Caco-2 (cell line): ENCODE measurements at regions not wholly inside any gene's neighbourhood (a gene's known extent, or its start where the extent isn't known, plus 50 kb on each side); places are given as distances from the start of the nearest gene placed in this dataset.
A peak's percentile ranks its signal among the peaks of the same experiment; 100 is the strongest.

ENCODE experiments used
- BruUV-seq: library from RNA; stranded (reverse); fragments of 400-500 nt; replicated peaks from 2 replicates; lab custom pipeline; 2021; lab: Mats Ljungman, UMichigan
- CTCF ChIA-PET: fragments of 300-600 bp; sonication (Branson Sonifier 250); formaldehyde crosslinking; loops from one replicate; lab custom pipeline; 2022; ENCODE audit warnings: antibody characterized with exemption; lab: Charles Lee
- POLR2A ChIA-PET: fragments of 300-600 bp; sonication (Branson Sonifier 250); formaldehyde crosslinking; loops from one replicate; lab custom pipeline; 2022; ENCODE audit warnings: antibody characterized with exemption; lab: Charles Lee
- DNase-seq, 2 experiments: peaks; one replicate each; pipeline versions ENCODE4 v3.0.0 to v3.0.0-alpha.2; 2020 to 2022
- H3K27me3 ChIP-seq: replicated peaks from 2 replicates; pipeline ENCODE4 v1.6.0; 2011; ENCODE audit warnings: low read length; ENCODE audit not compliant: control insufficient read depth, insufficient read depth
- H3K36me3 ChIP-seq: 2 replicates; pipeline ENCODE4 v1.5.1; 2011; ENCODE audit warnings: low read length; ENCODE audit not compliant: control insufficient read depth, insufficient read depth
- H3K4me1 ChIP-seq: fragments of 250-450 bp; sonication (Bioruptor Pico); 2 replicates; pipeline ENCODE4 v1.5.1; 2020; ENCODE audit warnings: mild to moderate bottlenecking
- H3K4me3 ChIP-seq: 2 replicates; pipeline ENCODE4 v1.5.1; 2011; ENCODE audit warnings: low read depth, mild to moderate bottlenecking, control low read depth, low read length
- H3K9me3 ChIP-seq: fragments of 250-450 bp; sonication (Bioruptor Pico); 2 replicates; pipeline ENCODE4 v1.5.1; 2020; ENCODE audit warnings: mild to moderate bottlenecking, moderate library complexity
- H3K27ac Mint-ChIP-seq: one replicate; pipeline ENCODE4 v1.8.0; 2022; ENCODE audit warnings: mixed read lengths; ENCODE audit not compliant: unreplicated experiment
- H3K27me3 Mint-ChIP-seq: one replicate; pipeline ENCODE4 v1.8.0; 2022; ENCODE audit warnings: mixed read lengths; ENCODE audit not compliant: insufficient read depth, unreplicated experiment
- H3K36me3 Mint-ChIP-seq: one replicate; pipeline ENCODE4 v1.8.0; 2022; ENCODE audit warnings: mild to moderate bottlenecking, mixed read lengths; ENCODE audit not compliant: insufficient read depth, unreplicated experiment
- H3K4me1 Mint-ChIP-seq: one replicate; pipeline ENCODE4 v1.8.0; 2022; ENCODE audit warnings: low read depth, mixed read lengths; ENCODE audit not compliant: unreplicated experiment
- H3K4me3 Mint-ChIP-seq: one replicate; pipeline ENCODE4 v1.8.0; 2022; ENCODE audit warnings: mild to moderate bottlenecking, moderate library complexity, mixed read lengths; ENCODE audit not compliant: unreplicated experiment
- H3K9me3 Mint-ChIP-seq: one replicate; pipeline ENCODE4 v1.8.0; 2022; ENCODE audit warnings: mixed read lengths; ENCODE audit not compliant: unreplicated experiment
- intact Hi-C: fragments of 100-400 bp; cut with micrococcal nuclease; formaldehyde crosslinking; loops from one replicate; pipeline ENCODE4 v1.10.0; 2022; ENCODE audit not compliant: unreplicated experiment
- TF ChIP-seq, protein P1 (sequence below), 2 experiments: fragments of 200-600 bp in 1 of 2; IDR thresholded peaks; 1 replicate in 1 of 2; 2 replicates in 1 of 2; pipeline versions ENCODE4 v1.5.1 to v1.8.0; 2011 to 2022; ENCODE audit warnings: antibody characterized with exemption in 1 of 2, control low read depth in 1 of 2, inconsistent platforms in 1 of 2, low read depth in 1 of 2, low read length in 1 of 2, mild to moderate bottlenecking in 1 of 2, moderate library complexity in 1 of 2; ENCODE audit not compliant: insufficient read depth in 1 of 2, severe bottlenecking in 1 of 2, unreplicated experiment in 1 of 2

- intact Hi-C loops = loop anchor here (10.0 kb wide), 1 partner anchor 201 kb away; no protein-coding TSS in a partner anchor
- no peak for DNase-seq
- H3K9me3 ChIP-seq = no peaks in the 10 kb centered on the region
Observed at GRCh38 chr21:18495523-18495922, 91.9 kb upstream of the TMPRSS15 start.

GRCh38 chr21:18498431-18498830 is 94.8 kb upstream of the TMPRSS15 start:
- intact Hi-C loops = loop anchor here (10.0 kb wide), 1 partner anchor 204 kb away; no protein-coding TSS in a partner anchor
- H3K4me3 ChIP-seq = no peak overlapping the region
- TF ChIP-seq, protein P1, sequence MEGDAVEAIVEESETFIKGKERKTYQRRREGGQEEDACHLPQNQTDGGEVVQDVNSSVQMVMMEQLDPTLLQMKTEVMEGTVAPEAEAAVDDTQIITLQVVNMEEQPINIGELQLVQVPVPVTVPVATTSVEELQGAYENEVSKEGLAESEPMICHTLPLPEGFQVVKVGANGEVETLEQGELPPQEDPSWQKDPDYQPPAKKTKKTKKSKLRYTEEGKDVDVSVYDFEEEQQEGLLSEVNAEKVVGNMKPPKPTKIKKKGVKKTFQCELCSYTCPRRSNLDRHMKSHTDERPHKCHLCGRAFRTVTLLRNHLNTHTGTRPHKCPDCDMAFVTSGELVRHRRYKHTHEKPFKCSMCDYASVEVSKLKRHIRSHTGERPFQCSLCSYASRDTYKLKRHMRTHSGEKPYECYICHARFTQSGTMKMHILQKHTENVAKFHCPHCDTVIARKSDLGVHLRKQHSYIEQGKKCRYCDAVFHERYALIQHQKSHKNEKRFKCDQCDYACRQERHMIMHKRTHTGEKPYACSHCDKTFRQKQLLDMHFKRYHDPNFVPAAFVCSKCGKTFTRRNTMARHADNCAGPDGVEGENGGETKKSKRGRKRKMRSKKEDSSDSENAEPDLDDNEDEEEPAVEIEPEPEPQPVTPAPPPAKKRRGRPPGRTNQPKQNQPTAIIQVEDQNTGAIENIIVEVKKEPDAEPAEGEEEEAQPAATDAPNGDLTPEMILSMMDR (IDR thresholded peaks at IDR 0.05; ENCODE audit: insufficient read depth in 1 of 2, low read depth in 1 of 2, low read length in 1 of 2, severe bottlenecking in 1 of 2, unreplicated experiment in 1 of 2) = no peak
- Mint-ChIP-seq H3K4me1 (no peaks in the 10 kb centered on the region), H3K36me3 (no peaks in the 10 kb centered on the region), H3K9me3 (no peaks in the 10 kb centered on the region), H3K27me3 (no peaks in the 10 kb centered on the region), H3K4me3 (no peak overlapping the region), H3K27ac (no peak overlapping the region)
- H3K9me3 ChIP-seq = no peaks in the 10 kb centered on the region
- no peaks in the 10 kb centered on the region for H3K27me3 ChIP-seq
- BruUV-seq = no TSS peak
- no peak for DNase-seq
- POLR2A ChIA-PET = no interaction called here
- no peaks in the 10 kb centered on the region for H3K4me1 ChIP-seq
- CTCF ChIA-PET = no interaction called here
- H3K36me3 ChIP-seq = no peaks in the 10 kb centered on the region

More at GRCh38 chr21:18495523-18495922, 91.9 kb upstream of the TMPRSS15 start:
- no TSS peak for BruUV-seq
- H3K4me1 Mint-ChIP-seq = no peaks in the 10 kb centered on the region
- no peaks in the 10 kb centered on the region for H3K4me1 ChIP-seq
- no peaks in the 10 kb centered on the region for H3K9me3 Mint-ChIP-seq
- CTCF ChIA-PET = no interaction called here
- H3K27me3 Mint-ChIP-seq = no peaks in the 10 kb centered on the region
- POLR2A ChIA-PET = no interaction called here
- H3K36me3 Mint-ChIP-seq = no peaks in the 10 kb centered on the region
- no peak overlapping the region for H3K4me3 Mint-ChIP-seq
- no peaks in the 10 kb centered on the region for H3K27me3 ChIP-seq
- H3K4me3 ChIP-seq = no peak overlapping the region
- TF ChIP-seq, protein P1 (IDR thresholded peaks at IDR 0.05; ENCODE audit: insufficient read depth in 1 of 2, low read depth in 1 of 2, low read length in 1 of 2, severe bottlenecking in 1 of 2, unreplicated experiment in 1 of 2) = no peak
- H3K36me3 ChIP-seq = no peaks in the 10 kb centered on the region
- no peak overlapping the region for H3K27ac Mint-ChIP-seq

DNA sequence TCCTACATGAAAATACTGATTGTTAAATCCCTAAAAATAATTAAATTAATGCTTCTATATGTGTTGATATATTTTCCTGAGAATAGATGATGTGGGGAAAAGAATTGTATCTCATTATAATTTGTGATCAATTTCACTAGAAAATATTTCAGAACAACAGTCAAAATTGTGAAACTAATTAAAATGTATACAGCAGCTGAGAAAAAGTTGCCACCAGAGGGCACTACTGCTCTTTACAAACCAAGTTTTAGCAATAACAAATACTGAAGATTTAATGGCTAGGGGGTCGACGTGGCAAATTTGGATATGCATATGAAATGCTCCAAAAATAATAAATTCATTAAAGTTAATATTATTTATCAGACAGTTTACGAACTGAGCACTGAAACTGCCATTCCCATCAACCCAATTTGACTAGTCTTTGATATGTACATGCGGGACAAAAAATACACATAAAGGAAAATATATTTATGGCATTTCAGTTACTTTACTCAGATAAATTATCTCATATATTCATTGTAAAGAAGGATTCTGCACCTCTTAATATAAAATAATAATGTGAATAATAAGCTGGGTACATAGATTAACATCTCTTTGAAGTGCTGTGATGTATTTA is 96.3 kb upstream of the TMPRSS15 start:
- intact Hi-C loops = loop anchor here (10.0 kb wide), 1 partner anchor 205 kb away; no protein-coding TSS in a partner anchor
- TF ChIP-seq, protein P1 (IDR thresholded peaks at IDR 0.05; ENCODE audit: insufficient read depth in 1 of 2, low read depth in 1 of 2, low read length in 1 of 2, severe bottlenecking in 1 of 2, unreplicated experiment in 1 of 2) = peak; percentile 68 to 69
- Histone ChIP-seq H3K36me3 (no peaks in the 10 kb centered on the region), H3K4me1 (no peaks in the 10 kb centered on the region), H3K9me3 (no peaks in the 10 kb centered on the region), H3K4me3 (no peak overlapping the region), H3K27me3 (no peaks in the 10 kb centered on the region)
- Mint-ChIP-seq H3K27ac (no peak overlapping the region), H3K27me3 (no peaks in the 10 kb centered on the region), H3K4me1 (no peaks in the 10 kb centered on the region), H3K9me3 (no peaks in the 10 kb centered on the region), H3K36me3 (no peaks in the 10 kb centered on the region), H3K4me3 (no peak overlapping the region)
- peak; percentile 36 to 46 for DNase-seq
- no TSS peak for BruUV-seq
- ChIA-PET CTCF (interaction anchor here (0.6 kb wide), 1 partner anchor 70 kb away, joined by 4 read pairs; no protein-coding TSS in a partner anchor), POLR2A (no interaction called here)
